ENCODE measurements at regions not wholly inside any gene's neighbourhood (a gene's known extent, or its start where the extent isn't known, plus 50 kb on each side); places are given as distances from the start of the nearest gene placed in this dataset.

DNA sequence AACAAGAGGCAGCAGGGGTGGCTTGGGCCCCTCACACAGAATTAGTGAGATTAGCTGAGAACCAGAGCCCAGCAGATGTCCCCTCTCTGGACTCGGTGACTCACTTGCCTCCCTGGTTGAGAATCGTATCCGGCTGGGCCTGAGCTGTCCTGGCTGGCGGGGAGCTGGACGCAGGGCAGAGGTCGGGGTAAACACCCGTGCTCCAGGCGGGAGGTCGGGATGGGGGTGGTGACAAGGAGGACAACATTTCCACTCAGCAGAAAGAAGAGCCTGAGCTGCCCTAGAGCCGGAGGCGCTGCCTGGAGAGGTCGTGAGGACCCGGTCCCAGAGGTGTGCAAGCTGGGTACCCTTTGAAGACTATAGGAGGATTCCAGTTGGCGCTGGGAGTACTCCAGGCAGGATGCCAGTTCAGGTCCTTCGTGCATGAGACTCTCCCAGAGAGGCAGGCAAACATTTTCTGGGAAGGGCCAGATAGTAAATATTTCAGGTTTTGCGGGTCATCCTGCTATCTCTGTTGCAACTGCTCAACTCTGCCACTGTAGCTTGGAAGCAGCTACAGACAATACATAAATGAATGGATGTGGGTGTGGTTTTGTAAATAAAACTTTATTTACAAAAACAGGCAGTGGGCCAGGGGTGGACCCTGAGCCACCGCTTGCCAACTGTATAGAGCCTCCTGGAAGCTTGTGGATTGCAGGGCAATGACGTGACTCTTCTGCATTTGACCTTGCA lies 116.8 kb upstream of the WNT4 start:
- TF ChIP-seq, protein P1, sequence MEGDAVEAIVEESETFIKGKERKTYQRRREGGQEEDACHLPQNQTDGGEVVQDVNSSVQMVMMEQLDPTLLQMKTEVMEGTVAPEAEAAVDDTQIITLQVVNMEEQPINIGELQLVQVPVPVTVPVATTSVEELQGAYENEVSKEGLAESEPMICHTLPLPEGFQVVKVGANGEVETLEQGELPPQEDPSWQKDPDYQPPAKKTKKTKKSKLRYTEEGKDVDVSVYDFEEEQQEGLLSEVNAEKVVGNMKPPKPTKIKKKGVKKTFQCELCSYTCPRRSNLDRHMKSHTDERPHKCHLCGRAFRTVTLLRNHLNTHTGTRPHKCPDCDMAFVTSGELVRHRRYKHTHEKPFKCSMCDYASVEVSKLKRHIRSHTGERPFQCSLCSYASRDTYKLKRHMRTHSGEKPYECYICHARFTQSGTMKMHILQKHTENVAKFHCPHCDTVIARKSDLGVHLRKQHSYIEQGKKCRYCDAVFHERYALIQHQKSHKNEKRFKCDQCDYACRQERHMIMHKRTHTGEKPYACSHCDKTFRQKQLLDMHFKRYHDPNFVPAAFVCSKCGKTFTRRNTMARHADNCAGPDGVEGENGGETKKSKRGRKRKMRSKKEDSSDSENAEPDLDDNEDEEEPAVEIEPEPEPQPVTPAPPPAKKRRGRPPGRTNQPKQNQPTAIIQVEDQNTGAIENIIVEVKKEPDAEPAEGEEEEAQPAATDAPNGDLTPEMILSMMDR (IDR thresholded peaks at IDR 0.05; ENCODE audit: low read length), result no peak
- no peak for TF ChIP-seq EZH2 (optimal IDR thresholded peaks at IDR 0.05; ENCODE audit: low read depth, low read length)

Measured in MM.1S (cell line).